ENCODE measurements at regions not wholly inside any gene's neighbourhood (a gene's known extent, or its start where the extent isn't known, plus 50 kb on each side); places are given as distances from the start of the nearest gene placed in this dataset.

DNA sequence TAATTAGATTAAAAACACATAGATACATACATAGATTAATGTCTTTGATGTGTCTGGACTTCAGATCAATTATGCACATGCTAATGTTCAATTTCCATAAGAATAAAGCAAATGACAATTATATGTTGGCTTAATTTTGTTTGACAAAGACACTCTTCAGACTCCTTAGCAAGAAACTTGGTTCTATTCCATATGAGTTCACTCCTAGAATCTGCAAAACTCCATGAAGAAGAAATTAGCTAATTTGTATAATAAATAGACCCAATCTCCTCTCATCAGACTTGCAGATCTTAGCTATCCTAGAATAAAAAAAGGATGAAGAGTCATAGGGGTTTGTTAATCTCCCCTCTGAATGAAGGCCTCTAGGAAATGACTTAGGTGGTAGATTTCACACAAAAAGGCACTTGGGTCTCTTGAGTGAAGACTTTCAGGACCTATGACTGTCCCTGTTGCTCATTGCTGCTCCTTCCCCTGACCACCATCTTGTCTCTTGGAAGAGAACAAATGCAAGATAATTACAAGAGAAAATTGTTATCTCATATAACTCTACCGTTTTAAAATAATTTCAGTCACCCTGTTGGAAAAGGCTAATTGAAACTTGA lies 302.2 kb downstream of the EFNB2 start:
- TF ChIP-seq, protein P1, sequence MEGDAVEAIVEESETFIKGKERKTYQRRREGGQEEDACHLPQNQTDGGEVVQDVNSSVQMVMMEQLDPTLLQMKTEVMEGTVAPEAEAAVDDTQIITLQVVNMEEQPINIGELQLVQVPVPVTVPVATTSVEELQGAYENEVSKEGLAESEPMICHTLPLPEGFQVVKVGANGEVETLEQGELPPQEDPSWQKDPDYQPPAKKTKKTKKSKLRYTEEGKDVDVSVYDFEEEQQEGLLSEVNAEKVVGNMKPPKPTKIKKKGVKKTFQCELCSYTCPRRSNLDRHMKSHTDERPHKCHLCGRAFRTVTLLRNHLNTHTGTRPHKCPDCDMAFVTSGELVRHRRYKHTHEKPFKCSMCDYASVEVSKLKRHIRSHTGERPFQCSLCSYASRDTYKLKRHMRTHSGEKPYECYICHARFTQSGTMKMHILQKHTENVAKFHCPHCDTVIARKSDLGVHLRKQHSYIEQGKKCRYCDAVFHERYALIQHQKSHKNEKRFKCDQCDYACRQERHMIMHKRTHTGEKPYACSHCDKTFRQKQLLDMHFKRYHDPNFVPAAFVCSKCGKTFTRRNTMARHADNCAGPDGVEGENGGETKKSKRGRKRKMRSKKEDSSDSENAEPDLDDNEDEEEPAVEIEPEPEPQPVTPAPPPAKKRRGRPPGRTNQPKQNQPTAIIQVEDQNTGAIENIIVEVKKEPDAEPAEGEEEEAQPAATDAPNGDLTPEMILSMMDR (IDR thresholded peaks at IDR 0.05) = no peak

DNA sequence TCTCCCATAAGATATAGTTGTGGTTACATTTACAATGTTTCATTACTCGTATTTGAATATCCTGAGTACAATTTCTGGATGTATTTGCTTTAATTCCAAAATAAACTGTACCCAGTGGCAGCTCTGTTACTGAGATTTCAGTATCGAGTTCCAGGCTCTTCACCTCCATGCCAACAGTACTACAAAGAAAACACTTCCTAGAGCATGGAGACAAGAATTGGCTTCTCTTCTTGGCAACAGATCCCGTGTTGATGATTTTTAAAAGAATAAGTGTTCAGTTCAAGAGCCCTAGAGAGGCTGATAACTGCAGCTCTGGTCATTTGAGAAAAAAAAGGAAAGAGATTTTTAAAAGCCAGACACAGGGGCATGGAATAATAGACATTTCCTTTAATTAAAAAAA lies 302.8 kb downstream of the EFNB2 start:
- TF ChIP-seq, protein P1 (IDR thresholded peaks at IDR 0.05) = no peak

DNA sequence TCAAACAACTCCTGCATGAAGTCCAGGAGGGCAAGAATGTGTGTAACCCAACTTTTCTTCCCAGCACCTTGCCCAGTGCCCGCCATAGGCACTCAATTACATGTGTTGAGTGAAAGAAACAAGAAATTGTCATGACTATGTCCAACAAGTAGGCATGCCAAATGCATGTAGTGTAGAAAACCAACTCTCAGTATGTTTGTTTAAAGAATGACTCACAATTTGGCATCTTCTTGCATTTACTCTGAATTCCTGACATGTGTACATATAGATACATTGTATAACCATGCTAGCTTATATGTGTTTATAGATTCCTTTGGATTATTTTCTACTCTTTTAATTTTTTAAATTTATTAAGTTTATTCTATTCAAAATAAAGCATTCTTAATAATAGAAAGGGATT lies 305.0 kb downstream of the EFNB2 start:
- TF ChIP-seq, protein P1 (IDR thresholded peaks at IDR 0.05) = no peak

DNA sequence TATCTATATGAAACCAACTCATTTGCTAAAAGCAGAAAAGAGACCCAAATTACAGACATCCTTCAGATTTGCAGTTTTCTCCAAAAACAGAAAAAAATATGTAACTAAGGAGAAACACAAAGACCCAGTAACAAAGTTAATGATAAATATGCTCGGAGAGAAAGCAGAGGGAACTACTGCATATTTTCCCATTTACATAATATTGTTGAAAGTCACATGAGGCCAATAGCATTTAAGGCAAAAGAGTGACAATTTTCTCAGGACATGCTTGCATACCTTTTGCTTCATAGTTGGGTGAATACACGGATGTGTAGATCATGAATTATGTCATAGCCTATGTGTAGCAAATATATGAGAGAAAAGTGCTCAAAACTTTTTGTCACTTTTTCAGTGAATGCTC lies 310.3 kb downstream of the EFNB2 start:
- TF ChIP-seq, protein P1 (IDR thresholded peaks at IDR 0.05) = no peak

DNA sequence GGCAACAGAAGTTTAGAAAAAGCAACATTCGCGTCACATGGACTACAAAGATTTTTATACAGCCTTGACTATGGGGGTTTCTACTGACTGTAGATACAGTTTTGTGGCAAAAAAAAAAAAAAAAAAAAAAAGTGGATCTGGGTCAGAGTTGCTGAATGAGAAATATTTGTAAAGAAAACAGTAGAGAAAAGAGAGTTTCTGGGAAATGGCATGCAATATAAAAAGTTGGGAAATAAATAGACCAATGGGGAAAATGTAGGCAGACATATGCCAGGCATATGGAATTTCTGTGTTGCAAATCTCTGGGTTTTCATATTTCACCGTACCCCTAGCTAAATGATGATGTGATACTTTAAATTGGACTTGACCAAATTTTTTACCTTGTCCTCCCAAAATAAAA lies 315.3 kb downstream of the EFNB2 start:
- TF ChIP-seq, protein P1 (IDR thresholded peaks at IDR 0.05) = no peak

DNA sequence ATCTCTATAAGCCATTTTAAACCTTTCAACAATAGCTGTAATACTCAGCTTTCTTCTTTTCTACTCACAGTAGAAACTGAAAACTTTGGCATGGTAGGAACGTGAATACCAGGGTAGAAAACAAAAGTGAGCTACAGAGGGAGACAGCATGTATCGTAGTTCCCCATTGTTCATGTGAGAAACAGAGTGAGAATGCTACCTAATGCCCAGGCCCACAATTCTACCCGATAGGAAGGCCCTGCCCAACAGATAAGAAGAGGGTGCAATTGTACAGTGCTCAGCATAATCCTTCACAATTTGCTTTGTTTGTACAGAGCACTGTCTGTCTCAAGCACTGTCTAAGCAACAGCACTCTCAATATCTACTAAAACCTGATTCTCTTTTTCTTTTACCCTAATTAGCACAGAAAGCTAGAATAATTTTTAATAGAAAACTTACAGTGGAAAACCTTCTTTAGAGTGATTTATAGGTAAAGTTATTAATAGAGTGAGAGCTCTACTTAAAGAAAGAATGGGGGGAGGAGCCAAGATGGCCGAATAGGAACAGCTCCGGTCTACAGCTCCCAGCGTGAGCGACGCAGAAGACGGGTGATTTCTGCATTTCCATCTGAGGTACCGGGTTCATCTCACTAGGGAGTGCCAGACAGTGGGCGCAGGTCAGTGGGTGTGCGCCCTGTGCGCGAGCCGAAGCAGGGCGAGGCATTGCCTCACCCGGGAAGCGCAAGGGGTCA lies 322.3 kb downstream of the EFNB2 start:
- TF ChIP-seq, protein P1 (IDR thresholded peaks at IDR 0.05) = no peak

DNA sequence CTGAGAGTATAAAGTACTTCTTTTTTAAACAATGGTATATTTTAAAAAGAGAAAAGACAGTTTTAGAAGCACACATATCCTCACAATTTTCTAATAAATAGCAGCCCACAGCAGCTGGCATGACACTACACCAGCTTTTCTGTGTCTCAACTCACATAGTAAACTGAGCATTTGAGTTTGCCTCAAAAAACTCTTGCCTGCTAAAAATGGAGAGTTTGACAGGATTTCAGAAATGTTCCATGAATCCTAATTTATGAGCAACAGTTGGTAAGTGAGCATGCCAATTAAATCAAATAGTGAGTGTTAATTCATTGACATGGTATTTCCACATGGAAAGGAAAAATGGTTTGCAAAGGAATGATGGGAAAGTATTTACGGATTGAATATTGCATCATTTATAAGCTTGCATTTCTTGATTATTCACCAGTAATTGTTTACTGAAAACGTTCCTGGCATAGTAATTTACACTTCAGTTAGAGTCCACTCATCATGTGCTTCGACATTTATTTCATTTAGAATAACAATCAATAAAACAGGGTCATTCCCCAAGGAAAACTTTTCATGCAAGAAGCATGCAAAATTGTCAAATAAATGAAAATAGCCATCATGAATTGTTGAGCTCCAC lies 323.0 kb downstream of the EFNB2 start:
- TF ChIP-seq, protein P1 (IDR thresholded peaks at IDR 0.05) = no peak
